ENCODE measurements at regions not wholly inside any gene's neighbourhood (a gene's known extent, or its start where the extent isn't known, plus 50 kb on each side); places are given as distances from the start of the nearest gene placed in this dataset.

DNA sequence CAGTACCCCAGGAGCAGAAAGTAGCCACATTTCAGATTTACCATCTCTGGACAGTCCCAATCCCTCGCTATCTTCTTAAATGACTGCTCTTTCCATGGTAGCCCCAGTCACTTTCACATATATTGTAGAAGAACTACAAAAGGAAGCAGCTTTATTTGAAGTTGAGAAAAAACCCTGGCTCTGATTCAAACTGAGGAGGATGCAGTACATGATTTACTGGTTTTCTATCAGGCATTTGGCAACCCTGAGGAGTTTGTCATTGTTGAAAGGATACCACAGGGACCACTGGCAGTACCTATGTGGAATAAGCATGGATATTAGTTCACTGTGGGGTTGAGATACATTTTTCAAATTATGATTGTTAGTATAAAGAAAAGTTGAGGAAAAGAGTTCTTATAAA is 640.9 kb upstream of the SETBP1 start:
- Histone ChIP-seq H3K4me3 (ENCODE audit: control extremely low read depth in 1 of 5, extremely low read depth in 1 of 5, insufficient read depth in 1 of 5, low read depth in 2 of 5, low read length in 4 of 5) (no peak overlapping the region), H3K79me2 (ENCODE audit: control insufficient read depth, insufficient read depth, low read length) (no peaks in the 10 kb centered on the region), H2AFZ (ENCODE audit: insufficient read depth, low read depth, low read length, poor library complexity, severe bottlenecking) (no peak overlapping the region), H3K27me3 (replicated peaks in 1 of 4; ENCODE audit: control extremely low read depth in 1 of 4, control insufficient read depth in 3 of 4, insufficient read depth in 4 of 4, low read length in 3 of 4) (no peaks in the 10 kb centered on the region), H3K27ac (ENCODE audit: low read length in 2 of 2) (no peak overlapping the region), H3K9me3 (ENCODE audit: control extremely low read depth in 1 of 3, control insufficient read depth in 2 of 3, insufficient read depth in 1 of 3, low read length in 2 of 3) (no peaks in the 10 kb centered on the region), H3K4me1 (ENCODE audit: control insufficient read depth in 2 of 2, insufficient read depth in 2 of 2, low read length in 2 of 2) (no peaks in the 10 kb centered on the region), H4K20me1 (ENCODE audit: control insufficient read depth, insufficient read depth, low read length, poor library complexity, severe bottlenecking) (no peaks in the 10 kb centered on the region), H3K9ac (ENCODE audit: low read length) (no peak overlapping the region), H3K36me3 (replicated peaks in 1 of 2; ENCODE audit: control extremely low read depth in 1 of 2, control insufficient read depth in 1 of 2, extremely low read depth in 1 of 2, insufficient read depth in 2 of 2, low read length in 1 of 2) (no peaks in the 10 kb centered on the region), H3K4me2 (replicated peaks; ENCODE audit: low read depth, low read length, poor library complexity, severe bottlenecking) (no peak overlapping the region)
- TF ChIP-seq, protein P1, sequence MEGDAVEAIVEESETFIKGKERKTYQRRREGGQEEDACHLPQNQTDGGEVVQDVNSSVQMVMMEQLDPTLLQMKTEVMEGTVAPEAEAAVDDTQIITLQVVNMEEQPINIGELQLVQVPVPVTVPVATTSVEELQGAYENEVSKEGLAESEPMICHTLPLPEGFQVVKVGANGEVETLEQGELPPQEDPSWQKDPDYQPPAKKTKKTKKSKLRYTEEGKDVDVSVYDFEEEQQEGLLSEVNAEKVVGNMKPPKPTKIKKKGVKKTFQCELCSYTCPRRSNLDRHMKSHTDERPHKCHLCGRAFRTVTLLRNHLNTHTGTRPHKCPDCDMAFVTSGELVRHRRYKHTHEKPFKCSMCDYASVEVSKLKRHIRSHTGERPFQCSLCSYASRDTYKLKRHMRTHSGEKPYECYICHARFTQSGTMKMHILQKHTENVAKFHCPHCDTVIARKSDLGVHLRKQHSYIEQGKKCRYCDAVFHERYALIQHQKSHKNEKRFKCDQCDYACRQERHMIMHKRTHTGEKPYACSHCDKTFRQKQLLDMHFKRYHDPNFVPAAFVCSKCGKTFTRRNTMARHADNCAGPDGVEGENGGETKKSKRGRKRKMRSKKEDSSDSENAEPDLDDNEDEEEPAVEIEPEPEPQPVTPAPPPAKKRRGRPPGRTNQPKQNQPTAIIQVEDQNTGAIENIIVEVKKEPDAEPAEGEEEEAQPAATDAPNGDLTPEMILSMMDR (IDR thresholded peaks at IDR 0.05), result no peak
- no peak for TF ChIP-seq EZH2 (IDR thresholded peaks at IDR 0.05; ENCODE audit: borderline replicate concordance, insufficient read depth, low read depth, low read length, poor library complexity, severe bottlenecking)
- no peaks in the 10 kb centered on the region for H3K9me3 Mint-ChIP-seq (ENCODE audit: insufficient read depth)
- no peak overlapping the region for H3K4me3 Mint-ChIP-seq
- no peak overlapping the region for H3K27ac Mint-ChIP-seq
- no peak for ATAC-seq (ENCODE audit: low read depth)
- DNase-seq, result no peak
- CTCF ChIA-PET, result no interaction called here
- POLR2A ChIA-PET, result no interaction called here
- H3K4me1 Mint-ChIP-seq, result no peaks in the 10 kb centered on the region
- intact Hi-C loops (cut with micrococcal nuclease), result no loop called here
- peaks cover 10% of the 10 kb centered on the region for H3K27me3 Mint-ChIP-seq
- no CpG with 5 or more reads among the region's 1 CpG for WGBS (ENCODE audit: insufficient coverage)

DNA sequence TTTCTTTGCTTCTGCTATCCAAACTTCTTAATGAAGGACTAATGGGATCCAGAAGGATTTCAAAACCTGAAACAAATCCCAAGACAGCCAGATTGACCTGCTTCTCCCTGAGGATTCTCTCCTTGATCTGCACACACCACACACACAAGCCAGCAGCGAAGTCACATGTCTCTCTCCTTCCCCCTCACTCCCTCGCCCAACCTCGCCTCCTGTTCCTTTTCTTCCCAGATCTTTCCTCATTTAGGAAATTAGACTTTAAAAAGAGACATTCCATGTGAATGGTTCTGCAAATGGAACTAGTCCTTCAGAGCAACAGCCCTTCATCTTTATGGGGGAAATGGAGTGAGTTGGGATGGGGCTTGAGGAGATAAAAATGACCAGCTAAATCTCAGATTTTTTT is 639.1 kb upstream of the SETBP1 start:
- TF ChIP-seq EZH2 (IDR thresholded peaks at IDR 0.05; ENCODE audit: borderline replicate concordance, insufficient read depth, low read depth, low read length, poor library complexity, severe bottlenecking), result no peak
- TF ChIP-seq, protein P1 (IDR thresholded peaks at IDR 0.05), result no peak
- no peaks in the 10 kb centered on the region for H3K4me1 Mint-ChIP-seq
- Histone ChIP-seq H3K9me3 (ENCODE audit: control extremely low read depth in 1 of 3, control insufficient read depth in 2 of 3, insufficient read depth in 1 of 3, low read length in 2 of 3) (no peaks in the 10 kb centered on the region), H4K20me1 (ENCODE audit: control insufficient read depth, insufficient read depth, low read length, poor library complexity, severe bottlenecking) (no peaks in the 10 kb centered on the region), H3K27me3 (replicated peaks in 1 of 4; ENCODE audit: control extremely low read depth in 1 of 4, control insufficient read depth in 3 of 4, insufficient read depth in 4 of 4, low read length in 3 of 4) (no peaks in the 10 kb centered on the region), H3K36me3 (replicated peaks in 1 of 2; ENCODE audit: control extremely low read depth in 1 of 2, control insufficient read depth in 1 of 2, extremely low read depth in 1 of 2, insufficient read depth in 2 of 2, low read length in 1 of 2) (no peaks in the 10 kb centered on the region), H3K4me2 (replicated peaks; ENCODE audit: low read depth, low read length, poor library complexity, severe bottlenecking) (no peak overlapping the region), H2AFZ (ENCODE audit: insufficient read depth, low read depth, low read length, poor library complexity, severe bottlenecking) (no peak overlapping the region), H3K27ac (ENCODE audit: low read length in 2 of 2) (no peak overlapping the region), H3K4me3 (ENCODE audit: control extremely low read depth in 1 of 5, extremely low read depth in 1 of 5, insufficient read depth in 1 of 5, low read depth in 2 of 5, low read length in 4 of 5) (no peak overlapping the region), H3K4me1 (ENCODE audit: control insufficient read depth in 2 of 2, insufficient read depth in 2 of 2, low read length in 2 of 2) (no peaks in the 10 kb centered on the region), H3K79me2 (ENCODE audit: control insufficient read depth, insufficient read depth, low read length) (no peaks in the 10 kb centered on the region), H3K9ac (ENCODE audit: low read length) (no peak overlapping the region)
- ChIA-PET CTCF (no interaction called here), POLR2A (no interaction called here)
- intact Hi-C loops (cut with micrococcal nuclease), result no loop called here
- no CpG with 5 or more reads among the region's 3 CpGs for WGBS (ENCODE audit: insufficient coverage)
- ATAC-seq (ENCODE audit: low read depth) (no peak), DNase-seq (no peak)
- peaks cover 10% of the 10 kb centered on the region for H3K27me3 Mint-ChIP-seq
- no peak overlapping the region for H3K27ac Mint-ChIP-seq
- no peak overlapping the region for H3K4me3 Mint-ChIP-seq
- no peaks in the 10 kb centered on the region for H3K9me3 Mint-ChIP-seq (ENCODE audit: insufficient read depth)

Measured in B cell (primary cell).